ENCODE measurements at regions not wholly inside any gene's neighbourhood (a gene's known extent, or its start where the extent isn't known, plus 50 kb on each side); places are given as distances from the start of the nearest gene placed in this dataset.
"Not testable (repeated sequence)": the region's sequence is repeated elsewhere in the genome, so short reads cannot be mapped to it uniquely, and the experiment has no call there.

GRCh38 chr11:29616611-29617010, 400.2 kb downstream of the KCNA4 start:
- DNase-seq = no peak

- DNase-seq = no peak
These were observed 404.4 kb downstream of the KCNA4 start for GRCh38 chr11:29612423-29612822.

GRCh38 chr11:29606330-29607031, 410.3 kb downstream of the KCNA4 start:
- DNase-seq = no peak

GRCh38 chr11:29600151-29600575, 416.7 kb downstream of the KCNA4 start:
- not testable (repeated sequence) for DNase-seq

- no peak for DNase-seq
These were observed 432.5 kb downstream of the KCNA4 start for GRCh38 chr11:29584342-29584741.

- no peak for DNase-seq
These were observed 438.0 kb downstream of the KCNA4 start for GRCh38 chr11:29578806-29579205.

- no peak for DNase-seq
These were observed 452.3 kb downstream of the KCNA4 start for GRCh38 chr11:29564486-29564885.

GRCh38 chr11:29562183-29562582, 454.6 kb downstream of the KCNA4 start:
- no peak for DNase-seq

GRCh38 chr11:29553990-29554389, 462.8 kb downstream of the KCNA4 start:
- no peak for DNase-seq

GRCh38 chr11:29538339-29539036, 478.3 kb downstream of the KCNA4 start:
- DNase-seq = no peak

- DNase-seq = no peak
These were observed 482.0 kb downstream of the KCNA4 start for GRCh38 chr11:29534836-29535235.

- DNase-seq = no peak
These were observed 485.9 kb downstream of the KCNA4 start for GRCh38 chr11:29530961-29531360.

GRCh38 chr11:29527391-29527936, 489.4 kb downstream of the KCNA4 start:
- DNase-seq = peak; percentile 69

- peak; percentile 54 for DNase-seq
These were observed 498.2 kb downstream of the KCNA4 start for GRCh38 chr11:29518389-29519174.

GRCh38 chr11:29511394-29511793, 505.4 kb downstream of the KCNA4 start:
- DNase-seq = peak; percentile 45

- DNase-seq = no peak
These were observed 509.5 kb downstream of the KCNA4 start for GRCh38 chr11:29507376-29507775.

GRCh38 chr11:29495676-29496075, 521.2 kb downstream of the KCNA4 start:
- no peak for DNase-seq

- no peak for DNase-seq
These were observed 525.9 kb downstream of the KCNA4 start for GRCh38 chr11:29490938-29491337.

GRCh38 chr11:29486301-29486700, 530.5 kb downstream of the KCNA4 start:
- DNase-seq = no peak

GRCh38 chr11:29485641-29486040, 531.2 kb downstream of the KCNA4 start:
- no peak for DNase-seq

- no peak for DNase-seq
These were observed 532.3 kb downstream of the KCNA4 start for GRCh38 chr11:29484548-29484947.

- no peak for DNase-seq
These were observed 533.0 kb downstream of the KCNA4 start for GRCh38 chr11:29483831-29484230.

- peak; percentile 38 for DNase-seq
These were observed 534.3 kb downstream of the KCNA4 start for GRCh38 chr11:29482510-29482909.
